B cell (primary cell): ENCODE measurements at regions not wholly inside any gene's neighbourhood (a gene's known extent, or its start where the extent isn't known, plus 50 kb on each side); places are given as distances from the start of the nearest gene placed in this dataset.

Experiments
- ATAC-seq: fragments of 200-7000 bp; cut with Tn5 transposase; one replicate; pipeline ENCODE4 v1.10.0; 2021; ENCODE audit warnings: low read depth, mild to moderate bottlenecking, moderate number of reproducible peaks, moderate library complexity
- CTCF ChIA-PET: fragments of 350-600 bp; sonication (Branson Sonifier 250); formaldehyde crosslinking; loops from one replicate; lab custom pipeline; 2021; ENCODE audit warnings: antibody characterized with exemption, inconsistent platforms; lab: Charles Lee
- POLR2A ChIA-PET: fragments of 350-600 bp; sonication (Branson Sonifier 250); formaldehyde crosslinking; loops from one replicate; lab custom pipeline; 2021; ENCODE audit warnings: antibody characterized with exemption; lab: Charles Lee
- DNase-seq: peaks from one replicate; pipeline ENCODE4 v3.0.0; 2013
- H2AFZ ChIP-seq: 2 replicates; pipeline ENCODE4 v1.6.1; 2012; ENCODE audit warnings: mild to moderate bottlenecking, low read depth, low read length; ENCODE audit not compliant: insufficient read depth, poor library complexity, severe bottlenecking
- H3K27ac ChIP-seq, 2 donors: 1 replicate in 1 of 2; 2 replicates in 1 of 2; pipeline ENCODE4 v1.5.1; 2012 to 2013; ENCODE audit warnings: low read length in 2 of 2, mild to moderate bottlenecking in 2 of 2, moderate library complexity in 1 of 2
- H3K27me3 ChIP-seq, 4 experiments: fragments of 200-600 bp in 1 of 4; sonication (generic) in 1 of 4; replicated peaks in 1 of 4; 1 replicate in 2 of 4; 2 replicates in 2 of 4; pipeline versions ENCODE4 v1.6.1 to v1.7.0; 2013 to 2016; ENCODE audit warnings: low read length in 3 of 4, mild to moderate bottlenecking in 2 of 4, mixed read lengths in 1 of 4, moderate library complexity in 1 of 4; ENCODE audit not compliant: insufficient read depth in 4 of 4, control insufficient read depth in 3 of 4; ENCODE audit errors: control extremely low read depth in 1 of 4
- H3K36me3 ChIP-seq, 2 experiments: replicated peaks in 1 of 2; 1 replicate in 1 of 2; 2 replicates in 1 of 2; pipeline versions ENCODE4 v1.6.1 to v1.7.1; 2013; ENCODE audit warnings: low read length in 1 of 2; ENCODE audit not compliant: insufficient read depth in 2 of 2, control insufficient read depth in 1 of 2; ENCODE audit errors: control extremely low read depth in 1 of 2, extremely low read depth in 1 of 2
- H3K4me1 ChIP-seq, 2 donors: fragments of 200-600 bp in 1 of 2; sonication (generic) in 1 of 2; 1 replicate in 1 of 2; 2 replicates in 1 of 2; pipeline versions ENCODE4 v1.5.1 to v1.6.1; 2013 to 2017; ENCODE audit warnings: low read length in 2 of 2; ENCODE audit not compliant: control insufficient read depth in 2 of 2, insufficient read depth in 2 of 2
- H3K4me2 ChIP-seq: replicated peaks from 2 replicates; pipeline ENCODE3; 2012; ENCODE audit warnings: mild to moderate bottlenecking, low read depth, low read length; ENCODE audit not compliant: poor library complexity, severe bottlenecking
- H3K4me3 ChIP-seq, 5 experiments: fragments of 200-600 bp in 1 of 5; sonication (generic) in 1 of 5; 1 replicate in 3 of 5; 2 replicates in 2 of 5; pipeline versions ENCODE4 v1.5.1 to v1.7.0; 2011 to 2016; ENCODE audit warnings: low read length in 4 of 5, mild to moderate bottlenecking in 4 of 5, low read depth in 2 of 5, control low read depth in 1 of 5, moderate library complexity in 1 of 5; ENCODE audit not compliant: insufficient read depth in 1 of 5; ENCODE audit errors: control extremely low read depth in 1 of 5, extremely low read depth in 1 of 5
- H3K79me2 ChIP-seq: fragments of 200-600 bp; sonication (generic); one replicate; pipeline ENCODE4 v1.6.0; 2016; ENCODE audit warnings: low read length; ENCODE audit not compliant: control insufficient read depth, insufficient read depth
- H3K9ac ChIP-seq: fragments of 200-600 bp; sonication (generic); 2 replicates; pipeline ENCODE4 v1.6.1; 2017; ENCODE audit warnings: mild to moderate bottlenecking, low read length, moderate library complexity
- H3K9me3 ChIP-seq, 3 donors: one replicate each; pipeline versions ENCODE4 v1.6.1 to v1.7.1; 2013; ENCODE audit warnings: low read length in 2 of 3; ENCODE audit not compliant: control insufficient read depth in 2 of 3, insufficient read depth in 1 of 3; ENCODE audit errors: control extremely low read depth in 1 of 3
- H4K20me1 ChIP-seq: 2 replicates; pipeline ENCODE4 v1.6.0; 2012; ENCODE audit warnings: mild to moderate bottlenecking, low read length; ENCODE audit not compliant: insufficient read depth, control insufficient read depth, poor library complexity, severe bottlenecking
- H3K27ac Mint-ChIP-seq: one replicate; pipeline ENCODE4 v1.8.0; 2021; ENCODE audit warnings: mixed read lengths
- H3K27me3 Mint-ChIP-seq: one replicate; pipeline ENCODE4 v1.8.0; 2021; ENCODE audit warnings: mixed read lengths
- H3K4me1 Mint-ChIP-seq: one replicate; pipeline ENCODE4 v1.8.0; 2021; ENCODE audit warnings: mixed read lengths
- H3K4me3 Mint-ChIP-seq: one replicate; pipeline ENCODE4 v1.8.0; 2021; ENCODE audit warnings: mixed read lengths
- H3K9me3 Mint-ChIP-seq: one replicate; pipeline ENCODE4 v1.8.0; 2022; ENCODE audit warnings: mixed read lengths; ENCODE audit not compliant: insufficient read depth
- CTCF ChIP-seq: fragments of 200-600 bp; IDR thresholded peaks from one replicate; pipeline ENCODE4 v1.8.0; 2022; ENCODE audit warnings: antibody characterized with exemption, mild to moderate bottlenecking
- EZH2 ChIP-seq: IDR thresholded peaks from 2 replicates; pipeline ENCODE4 v1.6.1; 2012; ENCODE audit warnings: borderline replicate concordance, low read depth, mild to moderate bottlenecking, moderate library complexity, low read length; ENCODE audit not compliant: insufficient read depth, poor library complexity, severe bottlenecking
- WGBS: methylation state at CpG from one replicate; pipeline ENCODE4 v1.1.5; 2013; ENCODE audit warnings: missing lambda C conversion rate; ENCODE audit not compliant: insufficient coverage; 5-methylcytosine and 5-hydroxymethylcytosine counted together
- intact Hi-C: fragments of 100-400 bp; cut with micrococcal nuclease; formaldehyde crosslinking; loops from one replicate; pipeline ENCODE4 v1.10.0; 2022

GRCh38 chr3:118550122-118550521 is 484.5 kb downstream of the IGSF11 start:
- WGBS: no CpG with 5 or more reads among the region's 2 CpGs
- Mint-ChIP-seq H3K4me3 (no peak overlapping the region), H3K4me1 (no peaks in the 10 kb centered on the region), H3K27ac (no peak overlapping the region), H3K9me3 (peaks cover 4% of the 10 kb centered on the region), H3K27me3 (no peaks in the 10 kb centered on the region)
- ChIA-PET POLR2A (no interaction called here), CTCF (no interaction called here)
- TF ChIP-seq CTCF (no peak), EZH2 (no peak)
- H3K36me3 ChIP-seq: no peaks in the 10 kb centered on the region
- H3K27ac ChIP-seq: no peak overlapping the region
- H3K4me2 ChIP-seq: no peak overlapping the region
- intact Hi-C loops: no loop called here
- H3K4me1 ChIP-seq: no peaks in the 10 kb centered on the region
- H3K79me2 ChIP-seq: no peaks in the 10 kb centered on the region
- H3K9me3 ChIP-seq: no peaks in the 10 kb centered on the region
- no peak overlapping the region for H3K4me3 ChIP-seq
- no peak overlapping the region for H2AFZ ChIP-seq
- ATAC-seq: no peak
- no peaks in the 10 kb centered on the region for H4K20me1 ChIP-seq
- no peaks in the 10 kb centered on the region for H3K27me3 ChIP-seq
- no peak for DNase-seq
- H3K9ac ChIP-seq: no peak overlapping the region

GRCh38 chr3:118550556-118550955 is 484.1 kb downstream of the IGSF11 start:
- Histone ChIP-seq H3K9ac (no peak overlapping the region), H3K4me2 (no peak overlapping the region), H3K36me3 (no peaks in the 10 kb centered on the region), H2AFZ (no peak overlapping the region), H3K4me3 (no peak overlapping the region), H3K27me3 (no peaks in the 10 kb centered on the region), H3K79me2 (no peaks in the 10 kb centered on the region), H3K4me1 (no peaks in the 10 kb centered on the region), H3K27ac (no peak overlapping the region), H4K20me1 (no peaks in the 10 kb centered on the region), H3K9me3 (no peaks in the 10 kb centered on the region)
- Mint-ChIP-seq H3K4me3 (no peak overlapping the region), H3K4me1 (no peaks in the 10 kb centered on the region), H3K27ac (no peak overlapping the region), H3K27me3 (no peaks in the 10 kb centered on the region), H3K9me3 (peaks cover 4% of the 10 kb centered on the region)
- DNase-seq (no peak), ATAC-seq (no peak)
- intact Hi-C loops: no loop called here
- ChIA-PET POLR2A (no interaction called here), CTCF (no interaction called here)
- TF ChIP-seq EZH2 (no peak), CTCF (no peak)
